Ishikawa (cell line): ENCODE measurements at regions not wholly inside any gene's neighbourhood (a gene's known extent, or its start where the extent isn't known, plus 50 kb on each side); places are given as distances from the start of the nearest gene placed in this dataset.

Experiments used
- CEBPB ChIP-seq: IDR thresholded peaks from 2 replicates; pipeline ENCODE4 v1.6.1; 2012
- NFIC ChIP-seq: IDR thresholded peaks from 2 replicates; pipeline ENCODE4 v1.6.1; 2012
- TEAD4 ChIP-seq: IDR thresholded peaks from 2 replicates; pipeline ENCODE4 v1.6.1; 2012
- YY1 ChIP-seq: IDR thresholded peaks from 2 replicates; pipeline ENCODE4 v1.6.1; 2012; ENCODE audit warnings: low read depth
- TF ChIP-seq, protein P1 (sequence below): IDR thresholded peaks from 2 replicates; pipeline ENCODE4 v1.6.1; 2012; ENCODE audit warnings: low read depth, mild to moderate bottlenecking
- TF ChIP-seq, protein P2 (sequence below): IDR thresholded peaks from 2 replicates; pipeline ENCODE4 v1.6.1; 2012
- TF ChIP-seq, protein P3 (sequence below): IDR thresholded peaks from 2 replicates; pipeline ENCODE4 v1.6.1; 2012

DNA sequence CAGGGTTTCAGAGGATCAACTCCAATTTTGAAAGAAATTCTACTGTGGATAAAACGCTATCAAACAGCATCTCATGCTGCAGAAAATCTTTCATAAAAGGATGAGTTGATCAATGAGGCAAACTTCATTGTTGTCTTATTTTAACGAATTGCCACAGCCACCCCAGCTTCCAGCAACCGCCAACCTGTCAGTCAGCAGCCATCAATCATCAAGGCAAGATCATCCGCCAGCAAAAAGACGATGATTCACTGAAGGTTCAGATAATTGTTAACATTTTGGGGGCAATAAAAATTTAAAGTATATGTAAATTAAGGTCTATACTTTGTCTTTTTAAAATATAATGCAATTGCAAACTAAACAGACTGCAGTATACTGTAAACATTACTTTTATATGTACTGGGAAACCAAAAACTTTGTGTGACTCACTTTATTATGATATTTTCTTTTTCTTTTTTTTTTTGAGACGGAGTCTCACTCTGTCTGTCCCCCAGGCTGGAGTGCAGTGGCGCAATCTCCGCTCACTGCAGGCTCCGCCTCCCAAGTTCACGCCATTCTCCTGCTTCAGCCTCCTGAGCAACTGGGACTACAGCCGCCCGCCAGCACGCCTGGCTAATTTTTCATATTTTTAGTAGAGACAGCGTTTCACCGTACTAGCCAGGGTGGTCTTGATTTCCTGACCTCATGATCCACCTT, 155.3 kb upstream of the SYN3 start:
- TF ChIP-seq YY1: no peak
- TF ChIP-seq, protein P1, sequence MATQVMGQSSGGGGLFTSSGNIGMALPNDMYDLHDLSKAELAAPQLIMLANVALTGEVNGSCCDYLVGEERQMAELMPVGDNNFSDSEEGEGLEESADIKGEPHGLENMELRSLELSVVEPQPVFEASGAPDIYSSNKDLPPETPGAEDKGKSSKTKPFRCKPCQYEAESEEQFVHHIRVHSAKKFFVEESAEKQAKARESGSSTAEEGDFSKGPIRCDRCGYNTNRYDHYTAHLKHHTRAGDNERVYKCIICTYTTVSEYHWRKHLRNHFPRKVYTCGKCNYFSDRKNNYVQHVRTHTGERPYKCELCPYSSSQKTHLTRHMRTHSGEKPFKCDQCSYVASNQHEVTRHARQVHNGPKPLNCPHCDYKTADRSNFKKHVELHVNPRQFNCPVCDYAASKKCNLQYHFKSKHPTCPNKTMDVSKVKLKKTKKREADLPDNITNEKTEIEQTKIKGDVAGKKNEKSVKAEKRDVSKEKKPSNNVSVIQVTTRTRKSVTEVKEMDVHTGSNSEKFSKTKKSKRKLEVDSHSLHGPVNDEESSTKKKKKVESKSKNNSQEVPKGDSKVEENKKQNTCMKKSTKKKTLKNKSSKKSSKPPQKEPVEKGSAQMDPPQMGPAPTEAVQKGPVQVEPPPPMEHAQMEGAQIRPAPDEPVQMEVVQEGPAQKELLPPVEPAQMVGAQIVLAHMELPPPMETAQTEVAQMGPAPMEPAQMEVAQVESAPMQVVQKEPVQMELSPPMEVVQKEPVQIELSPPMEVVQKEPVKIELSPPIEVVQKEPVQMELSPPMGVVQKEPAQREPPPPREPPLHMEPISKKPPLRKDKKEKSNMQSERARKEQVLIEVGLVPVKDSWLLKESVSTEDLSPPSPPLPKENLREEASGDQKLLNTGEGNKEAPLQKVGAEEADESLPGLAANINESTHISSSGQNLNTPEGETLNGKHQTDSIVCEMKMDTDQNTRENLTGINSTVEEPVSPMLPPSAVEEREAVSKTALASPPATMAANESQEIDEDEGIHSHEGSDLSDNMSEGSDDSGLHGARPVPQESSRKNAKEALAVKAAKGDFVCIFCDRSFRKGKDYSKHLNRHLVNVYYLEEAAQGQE: no peak
- no peak for TF ChIP-seq TEAD4
- TF ChIP-seq, protein P2, sequence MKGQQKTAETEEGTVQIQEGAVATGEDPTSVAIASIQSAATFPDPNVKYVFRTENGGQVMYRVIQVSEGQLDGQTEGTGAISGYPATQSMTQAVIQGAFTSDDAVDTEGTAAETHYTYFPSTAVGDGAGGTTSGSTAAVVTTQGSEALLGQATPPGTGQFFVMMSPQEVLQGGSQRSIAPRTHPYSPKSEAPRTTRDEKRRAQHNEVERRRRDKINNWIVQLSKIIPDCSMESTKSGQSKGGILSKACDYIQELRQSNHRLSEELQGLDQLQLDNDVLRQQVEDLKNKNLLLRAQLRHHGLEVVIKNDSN: no peak
- TF ChIP-seq, protein P3, sequence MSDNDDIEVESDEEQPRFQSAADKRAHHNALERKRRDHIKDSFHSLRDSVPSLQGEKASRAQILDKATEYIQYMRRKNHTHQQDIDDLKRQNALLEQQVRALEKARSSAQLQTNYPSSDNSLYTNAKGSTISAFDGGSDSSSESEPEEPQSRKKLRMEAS: no peak
- no peak for TF ChIP-seq NFIC
- no peak for TF ChIP-seq CEBPB
